ENCODE measurements at regions not wholly inside any gene's neighbourhood (a gene's known extent, or its start where the extent isn't known, plus 50 kb on each side); places are given as distances from the start of the nearest gene placed in this dataset.

DNA sequence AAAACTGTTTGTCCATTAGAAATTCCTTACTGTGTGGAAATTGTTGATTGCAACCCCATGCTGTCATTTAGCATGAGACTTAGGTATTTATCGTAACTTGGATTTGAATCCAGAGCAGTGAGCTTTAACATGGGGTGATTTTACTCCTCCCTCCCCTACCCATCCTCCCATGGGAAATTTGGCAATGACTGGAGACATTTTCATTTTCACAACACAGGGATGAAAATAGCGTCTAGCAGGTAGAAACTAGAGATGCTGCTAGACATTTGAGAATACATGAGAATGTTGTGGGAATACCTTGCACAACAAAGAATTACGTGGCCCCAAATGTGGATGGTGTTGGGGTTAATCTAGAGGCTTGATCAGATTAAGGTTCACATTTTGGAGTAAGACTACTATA lies 191.3 kb upstream of the MPDZ start:
- TF ChIP-seq TCF12 (IDR thresholded peaks at IDR 0.05; ENCODE audit: low read depth) (no peak), RAD21 (IDR thresholded peaks at IDR 0.05; ENCODE audit: low read depth) (no peak), TAF1 (IDR thresholded peaks at IDR 0.05; ENCODE audit: low read depth) (no peak)

DNA sequence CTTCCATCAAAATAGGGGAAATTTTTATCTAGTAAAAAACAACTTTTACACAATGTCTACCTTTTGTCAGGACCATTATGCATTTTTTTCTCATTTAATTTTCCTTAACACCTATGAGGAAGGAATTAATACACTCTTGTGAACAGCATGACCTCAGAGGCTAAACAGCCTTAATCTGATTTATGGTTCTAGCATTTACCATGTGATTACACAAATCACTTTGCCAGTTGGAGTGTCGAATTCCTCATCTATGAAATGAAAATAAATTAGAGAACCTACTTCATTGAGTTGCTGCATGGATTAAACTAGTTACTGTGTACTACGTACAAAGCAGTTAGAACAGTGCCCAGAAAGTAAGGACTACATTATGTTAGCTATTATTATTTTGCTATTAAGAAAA lies 187.7 kb upstream of the MPDZ start:
- TF ChIP-seq, protein P1, sequence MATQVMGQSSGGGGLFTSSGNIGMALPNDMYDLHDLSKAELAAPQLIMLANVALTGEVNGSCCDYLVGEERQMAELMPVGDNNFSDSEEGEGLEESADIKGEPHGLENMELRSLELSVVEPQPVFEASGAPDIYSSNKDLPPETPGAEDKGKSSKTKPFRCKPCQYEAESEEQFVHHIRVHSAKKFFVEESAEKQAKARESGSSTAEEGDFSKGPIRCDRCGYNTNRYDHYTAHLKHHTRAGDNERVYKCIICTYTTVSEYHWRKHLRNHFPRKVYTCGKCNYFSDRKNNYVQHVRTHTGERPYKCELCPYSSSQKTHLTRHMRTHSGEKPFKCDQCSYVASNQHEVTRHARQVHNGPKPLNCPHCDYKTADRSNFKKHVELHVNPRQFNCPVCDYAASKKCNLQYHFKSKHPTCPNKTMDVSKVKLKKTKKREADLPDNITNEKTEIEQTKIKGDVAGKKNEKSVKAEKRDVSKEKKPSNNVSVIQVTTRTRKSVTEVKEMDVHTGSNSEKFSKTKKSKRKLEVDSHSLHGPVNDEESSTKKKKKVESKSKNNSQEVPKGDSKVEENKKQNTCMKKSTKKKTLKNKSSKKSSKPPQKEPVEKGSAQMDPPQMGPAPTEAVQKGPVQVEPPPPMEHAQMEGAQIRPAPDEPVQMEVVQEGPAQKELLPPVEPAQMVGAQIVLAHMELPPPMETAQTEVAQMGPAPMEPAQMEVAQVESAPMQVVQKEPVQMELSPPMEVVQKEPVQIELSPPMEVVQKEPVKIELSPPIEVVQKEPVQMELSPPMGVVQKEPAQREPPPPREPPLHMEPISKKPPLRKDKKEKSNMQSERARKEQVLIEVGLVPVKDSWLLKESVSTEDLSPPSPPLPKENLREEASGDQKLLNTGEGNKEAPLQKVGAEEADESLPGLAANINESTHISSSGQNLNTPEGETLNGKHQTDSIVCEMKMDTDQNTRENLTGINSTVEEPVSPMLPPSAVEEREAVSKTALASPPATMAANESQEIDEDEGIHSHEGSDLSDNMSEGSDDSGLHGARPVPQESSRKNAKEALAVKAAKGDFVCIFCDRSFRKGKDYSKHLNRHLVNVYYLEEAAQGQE (IDR thresholded peaks at IDR 0.05; ENCODE audit: low read depth) = no peak
- TF ChIP-seq, protein P2, sequence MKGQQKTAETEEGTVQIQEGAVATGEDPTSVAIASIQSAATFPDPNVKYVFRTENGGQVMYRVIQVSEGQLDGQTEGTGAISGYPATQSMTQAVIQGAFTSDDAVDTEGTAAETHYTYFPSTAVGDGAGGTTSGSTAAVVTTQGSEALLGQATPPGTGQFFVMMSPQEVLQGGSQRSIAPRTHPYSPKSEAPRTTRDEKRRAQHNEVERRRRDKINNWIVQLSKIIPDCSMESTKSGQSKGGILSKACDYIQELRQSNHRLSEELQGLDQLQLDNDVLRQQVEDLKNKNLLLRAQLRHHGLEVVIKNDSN (IDR thresholded peaks at IDR 0.05) = no peak
- TF ChIP-seq CEBPB (IDR thresholded peaks at IDR 0.05) (no peak), RAD21 (IDR thresholded peaks at IDR 0.05; ENCODE audit: low read depth) (no peak), FOXM1 (IDR thresholded peaks at IDR 0.05; ENCODE audit: borderline replicate concordance, low read depth) (no peak), EP300 (IDR thresholded peaks at IDR 0.05; ENCODE audit: borderline replicate concordance) (no peak), CREB1 (IDR thresholded peaks at IDR 0.05; ENCODE audit: low read depth) (no peak), ZBTB7A (IDR thresholded peaks at IDR 0.05; ENCODE audit: low read depth) (no peak), NFIC (IDR thresholded peaks at IDR 0.05) (no peak), YY1 (IDR thresholded peaks at IDR 0.05; ENCODE audit: low read depth) (no peak), TCF12 (IDR thresholded peaks at IDR 0.05; ENCODE audit: low read depth) (no peak), EGR1 (IDR thresholded peaks at IDR 0.05) (no peak), TEAD4 (IDR thresholded peaks at IDR 0.05) (no peak)
- TF ChIP-seq, protein P3, sequence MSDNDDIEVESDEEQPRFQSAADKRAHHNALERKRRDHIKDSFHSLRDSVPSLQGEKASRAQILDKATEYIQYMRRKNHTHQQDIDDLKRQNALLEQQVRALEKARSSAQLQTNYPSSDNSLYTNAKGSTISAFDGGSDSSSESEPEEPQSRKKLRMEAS (IDR thresholded peaks at IDR 0.05) = no peak

DNA sequence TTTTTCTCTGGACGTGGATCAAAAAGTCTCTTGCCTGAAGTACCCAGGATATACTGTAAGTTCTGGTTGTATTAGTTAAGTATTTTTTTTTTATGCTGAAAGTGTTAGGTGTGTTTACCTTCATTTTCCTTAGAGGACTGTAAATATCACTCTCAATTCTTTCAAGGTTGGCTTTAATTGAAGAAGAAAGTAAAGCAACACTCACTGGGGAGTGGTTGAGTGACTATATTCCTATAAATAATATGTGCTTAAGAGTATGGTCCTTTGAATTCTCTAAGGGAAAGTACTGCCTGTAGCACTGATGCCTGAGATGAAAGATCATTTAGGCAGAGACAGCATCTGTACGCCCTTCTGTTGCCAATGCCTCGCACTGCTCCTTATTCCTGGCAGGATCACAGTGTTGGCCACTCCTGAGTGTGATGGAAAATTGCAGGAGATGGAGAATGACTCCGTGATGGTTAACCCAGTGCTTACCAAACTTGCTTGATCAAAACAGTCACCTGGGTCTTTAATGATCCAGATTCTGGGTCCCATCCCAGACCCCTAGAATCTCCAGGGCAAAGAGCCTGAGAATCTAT lies 182.0 kb upstream of the MPDZ start:
- no peak for TF ChIP-seq ZBTB7A (IDR thresholded peaks at IDR 0.05; ENCODE audit: low read depth)
- TF ChIP-seq YY1 (IDR thresholded peaks at IDR 0.05; ENCODE audit: low read depth) = no peak
- TF ChIP-seq EGR1 (IDR thresholded peaks at IDR 0.05) = no peak

DNA sequence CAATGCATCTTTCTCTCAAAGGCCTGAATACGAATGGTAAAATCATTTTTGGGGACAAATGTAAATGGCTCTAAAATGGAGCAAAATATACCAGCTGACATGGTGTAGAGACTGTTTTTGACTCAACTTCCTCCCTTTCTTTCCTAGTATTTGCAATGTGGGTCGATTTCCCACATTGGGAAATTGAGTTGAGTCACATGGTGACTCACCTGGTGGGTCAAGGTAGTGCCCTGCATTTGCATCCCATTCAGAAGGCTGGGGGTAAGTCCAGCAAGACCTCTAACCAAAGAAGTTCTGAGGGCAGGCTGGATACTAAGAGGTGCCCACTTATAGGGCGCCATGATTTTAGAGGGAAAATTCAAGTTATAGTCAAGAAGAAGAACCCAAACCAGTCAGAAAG lies 179.6 kb upstream of the MPDZ start:
- TF ChIP-seq YY1 (IDR thresholded peaks at IDR 0.05; ENCODE audit: low read depth) (no peak), CREB1 (IDR thresholded peaks at IDR 0.05; ENCODE audit: low read depth) (no peak), TCF12 (IDR thresholded peaks at IDR 0.05; ENCODE audit: low read depth) (no peak), CEBPB (IDR thresholded peaks at IDR 0.05) (no peak), TEAD4 (IDR thresholded peaks at IDR 0.05) (no peak), FOXM1 (IDR thresholded peaks at IDR 0.05; ENCODE audit: borderline replicate concordance, low read depth) (no peak), EP300 (IDR thresholded peaks at IDR 0.05; ENCODE audit: borderline replicate concordance) (no peak), TAF1 (IDR thresholded peaks at IDR 0.05; ENCODE audit: low read depth) (no peak), NFIC (IDR thresholded peaks at IDR 0.05) (no peak), EGR1 (IDR thresholded peaks at IDR 0.05) (no peak), RAD21 (IDR thresholded peaks at IDR 0.05; ENCODE audit: low read depth) (no peak), ZBTB7A (IDR thresholded peaks at IDR 0.05; ENCODE audit: low read depth) (no peak)
- TF ChIP-seq, protein P2 (IDR thresholded peaks at IDR 0.05) = no peak
- TF ChIP-seq, protein P1 (IDR thresholded peaks at IDR 0.05; ENCODE audit: low read depth) = no peak
- TF ChIP-seq, protein P3 (IDR thresholded peaks at IDR 0.05) = no peak

DNA sequence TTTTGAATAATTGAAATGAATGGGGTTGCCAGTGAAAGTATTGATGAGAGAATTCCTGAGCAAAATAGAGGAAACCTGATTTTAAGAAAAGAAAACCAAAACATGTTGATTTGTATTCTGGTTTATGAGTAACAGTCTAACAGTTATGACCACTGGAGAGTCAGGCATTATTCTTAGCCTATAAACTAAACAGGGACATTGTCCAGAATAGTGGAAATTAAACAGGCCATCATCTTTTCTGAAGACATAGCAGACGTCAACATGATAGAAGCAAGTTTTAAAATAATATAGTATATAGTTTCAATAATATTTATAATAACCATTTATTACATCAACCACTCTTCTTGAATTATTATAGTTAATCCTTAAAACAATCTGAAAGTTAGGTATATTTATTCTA lies 178.3 kb upstream of the MPDZ start:
- TF ChIP-seq NFIC (IDR thresholded peaks at IDR 0.05) = no peak
- no peak for TF ChIP-seq ZBTB7A (IDR thresholded peaks at IDR 0.05; ENCODE audit: low read depth)
- no peak for TF ChIP-seq EP300 (IDR thresholded peaks at IDR 0.05; ENCODE audit: borderline replicate concordance)
- TF ChIP-seq TCF12 (IDR thresholded peaks at IDR 0.05; ENCODE audit: low read depth) = no peak
- no peak for TF ChIP-seq FOXM1 (IDR thresholded peaks at IDR 0.05; ENCODE audit: borderline replicate concordance, low read depth)
- TF ChIP-seq TEAD4 (IDR thresholded peaks at IDR 0.05) = no peak
- no peak for TF ChIP-seq CREB1 (IDR thresholded peaks at IDR 0.05; ENCODE audit: low read depth)

DNA sequence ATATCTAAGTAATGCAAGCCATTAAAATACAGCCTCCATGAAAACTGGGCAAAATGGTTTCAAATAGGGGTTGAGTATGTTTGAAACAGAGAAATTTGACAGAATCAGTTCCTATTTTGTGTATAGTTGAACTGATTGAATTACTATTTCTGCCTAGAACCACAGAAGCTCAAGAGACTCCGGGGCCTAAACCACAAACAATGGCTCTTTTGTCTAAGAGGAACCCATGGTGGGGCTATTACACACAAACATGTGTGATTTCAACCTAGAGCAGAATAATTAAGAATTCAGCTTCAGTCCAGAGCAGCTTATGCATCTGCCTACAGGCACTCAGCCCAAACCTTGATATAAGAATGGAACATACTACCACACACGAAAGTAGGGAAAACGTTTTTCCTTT lies 171.2 kb upstream of the MPDZ start:
- TF ChIP-seq RAD21 (IDR thresholded peaks at IDR 0.05; ENCODE audit: low read depth) (no peak), TEAD4 (IDR thresholded peaks at IDR 0.05) (no peak), EP300 (IDR thresholded peaks at IDR 0.05; ENCODE audit: borderline replicate concordance) (no peak), ZBTB7A (IDR thresholded peaks at IDR 0.05; ENCODE audit: low read depth) (no peak), CEBPB (IDR thresholded peaks at IDR 0.05) (no peak), FOXM1 (IDR thresholded peaks at IDR 0.05; ENCODE audit: borderline replicate concordance, low read depth) (no peak), NFIC (IDR thresholded peaks at IDR 0.05) (no peak), TCF12 (IDR thresholded peaks at IDR 0.05; ENCODE audit: low read depth) (no peak), YY1 (IDR thresholded peaks at IDR 0.05; ENCODE audit: low read depth) (no peak), EGR1 (IDR thresholded peaks at IDR 0.05) (no peak), TAF1 (IDR thresholded peaks at IDR 0.05; ENCODE audit: low read depth) (no peak), CREB1 (IDR thresholded peaks at IDR 0.05; ENCODE audit: low read depth) (no peak)
- TF ChIP-seq, protein P3 (IDR thresholded peaks at IDR 0.05) = no peak
- TF ChIP-seq, protein P2 (IDR thresholded peaks at IDR 0.05) = no peak
- TF ChIP-seq, protein P1 (IDR thresholded peaks at IDR 0.05; ENCODE audit: low read depth) = no peak
